IMR-90 (cell line): ENCODE measurements at regions not wholly inside any gene's neighbourhood (a gene's known extent, or its start where the extent isn't known, plus 50 kb on each side); places are given as distances from the start of the nearest gene placed in this dataset.
A peak's percentile ranks its signal among the peaks of the same experiment; 100 is the strongest.

Experiments used
- ATAC-seq: fragments of 200-7000 bp; cut with Tn5 transposase; 2 replicates; pipeline ENCODE4 v1.9.1; 2020; ENCODE audit warnings: low read depth, mild to moderate bottlenecking, moderate library complexity
- BruUV-seq: library from RNA; stranded (reverse); fragments of 400-500 nt; replicated peaks from 2 replicates; lab custom pipeline; 2021; lab: Mats Ljungman, UMichigan
- CTCF ChIA-PET: fragments of 300-600 bp; formaldehyde crosslinking; extraction: SDS; loops from one replicate; lab custom pipeline; 2021; ENCODE audit warnings: antibody characterized with exemption; lab: Yijun Ruan, JAX
- POLR2A ChIA-PET: fragments of 300-600 bp; sonication (Branson Sonifier 250); formaldehyde crosslinking; loops from one replicate; lab custom pipeline; 2022; ENCODE audit warnings: antibody characterized with exemption; ENCODE audit not compliant: unreplicated experiment; lab: Charles Lee
- DNase-seq: peaks from one replicate; pipeline ENCODE4 v3.0.0; 2013
- H2AFZ ChIP-seq: replicated peaks from 2 replicates; pipeline ENCODE3; 2013; ENCODE audit warnings: low read length, mild to moderate bottlenecking; ENCODE audit not compliant: poor library complexity
- H2AK5ac ChIP-seq: 2 replicates; pipeline ENCODE4 v1.6.1; 2013; ENCODE audit warnings: low read depth, low read length, inconsistent platforms
- H2AK9ac ChIP-seq: replicated peaks from 2 replicates; pipeline ENCODE3; 2013; ENCODE audit warnings: mild to moderate bottlenecking, low read depth, low read length, moderate library complexity; ENCODE audit not compliant: poor library complexity
- H2BK120ac ChIP-seq: 2 replicates; pipeline ENCODE4 v1.6.1; 2013; ENCODE audit warnings: low read depth, low read length, inconsistent platforms
- H2BK15ac ChIP-seq: 3 replicates; pipeline ENCODE4 v1.6.1; 2013; ENCODE audit warnings: low read depth, low read length, inconsistent platforms
- H2BK20ac ChIP-seq: 2 replicates; pipeline ENCODE4 v1.6.1; 2013; ENCODE audit warnings: low read depth, mild to moderate bottlenecking, inconsistent platforms, low read length, moderate library complexity
- H2BK5ac ChIP-seq: 2 replicates; pipeline ENCODE4 v1.6.1; 2013; ENCODE audit warnings: mild to moderate bottlenecking, low read depth, low read length, inconsistent platforms; ENCODE audit not compliant: poor library complexity, severe bottlenecking
- H3K14ac ChIP-seq: replicated peaks from 2 replicates; pipeline ENCODE4 v1.6.1; 2013; ENCODE audit warnings: low read depth, low read length, inconsistent platforms
- H3K18ac ChIP-seq: 2 replicates; pipeline ENCODE4 v1.6.1; 2013; ENCODE audit warnings: low read depth, low read length, control low read depth
- H3K23ac ChIP-seq: 2 replicates; pipeline ENCODE4 v1.6.1; 2013; ENCODE audit warnings: low read depth, low read length, inconsistent platforms
- H3K27ac ChIP-seq: 2 replicates; pipeline ENCODE4 v1.5.1; 2013; ENCODE audit warnings: mild to moderate bottlenecking, control low read depth, low read length; ENCODE audit not compliant: insufficient read depth
- H3K27me3 ChIP-seq: 2 replicates; pipeline ENCODE4 v1.6.1; 2013; ENCODE audit warnings: low read length; ENCODE audit not compliant: control insufficient read depth, insufficient read depth
- H3K36me3 ChIP-seq: 2 replicates; pipeline ENCODE4 v1.6.1; 2013; ENCODE audit warnings: low read length, mixed read lengths; ENCODE audit not compliant: control insufficient read depth, insufficient read depth
- H3K4ac ChIP-seq: 2 replicates; pipeline ENCODE4 v1.6.1; 2013; ENCODE audit warnings: low read depth, low read length, inconsistent platforms
- H3K4me1 ChIP-seq: 2 replicates; pipeline ENCODE4 v1.6.1; 2013; ENCODE audit warnings: low read length, mixed read lengths; ENCODE audit not compliant: control insufficient read depth, insufficient read depth
- H3K4me2 ChIP-seq: 2 replicates; pipeline ENCODE4 v1.6.1; 2013; ENCODE audit warnings: low read depth, mild to moderate bottlenecking, control low read depth, low read length, moderate library complexity
- H3K4me3 ChIP-seq: 2 replicates; pipeline ENCODE4 v1.5.1; 2013; ENCODE audit warnings: low read depth, mild to moderate bottlenecking, control low read depth, low read length, moderate library complexity; ENCODE audit not compliant: insufficient read depth
- H3K56ac ChIP-seq: 2 replicates; pipeline ENCODE4 v1.6.1; 2013; ENCODE audit warnings: low read length, inconsistent platforms; ENCODE audit not compliant: insufficient read depth; ENCODE audit errors: extremely low read depth
- H3K79me1 ChIP-seq, 2 experiments: 2 replicates each; pipeline ENCODE4 v1.6.1; 2013; ENCODE audit warnings: low read length in 2 of 2, inconsistent platforms in 1 of 2, low read depth in 1 of 2
- H3K9ac ChIP-seq: 2 replicates; pipeline ENCODE4 v1.6.1; 2013; ENCODE audit warnings: low read depth, low read length, control low read depth
- H3K9me1 ChIP-seq: 2 replicates; pipeline ENCODE4 v1.6.1; 2013; ENCODE audit warnings: low read length, inconsistent platforms; ENCODE audit not compliant: insufficient read depth
- H3K9me3 ChIP-seq: 2 replicates; pipeline ENCODE4 v1.6.1; 2013; ENCODE audit warnings: low read length; ENCODE audit not compliant: control insufficient read depth, insufficient read depth
- H4K20me1 ChIP-seq: 2 replicates; pipeline ENCODE4 v1.6.1; 2013; ENCODE audit warnings: low read length, inconsistent platforms; ENCODE audit not compliant: insufficient read depth
- H4K5ac ChIP-seq: 2 replicates; pipeline ENCODE4 v1.6.1; 2013; ENCODE audit warnings: mild to moderate bottlenecking, low read depth, low read length, control low read depth
- H4K8ac ChIP-seq, 2 experiments: 2 replicates each; pipeline ENCODE4 v1.6.1; 2013; ENCODE audit warnings: low read depth in 2 of 2, low read length in 2 of 2, control low read depth in 1 of 2, inconsistent platforms in 1 of 2
- H4K91ac ChIP-seq: 2 replicates; pipeline ENCODE4 v1.6.1; 2013; ENCODE audit warnings: low read depth, low read length, inconsistent platforms; ENCODE audit not compliant: insufficient read depth
- BHLHE40 ChIP-seq: fragments of 150-350 bp; IDR thresholded peaks from 2 replicates; pipeline ENCODE4 v1.6.1; 2016; ENCODE audit warnings: mild to moderate bottlenecking, low read depth, low read length
- CEBPB ChIP-seq: IDR thresholded peaks from 2 replicates; pipeline ENCODE4 v1.6.1; 2012; ENCODE audit warnings: low read depth, low read length, improper control_type of control experiment
- CHD1 ChIP-seq: IDR thresholded peaks from 2 replicates; pipeline ENCODE4 v1.6.1; 2012; ENCODE audit warnings: low read depth, low read length, improper control_type of control experiment
- FOS ChIP-seq: fragments of 150-350 bp; IDR thresholded peaks from 2 replicates; pipeline ENCODE4 v1.6.1; 2016; ENCODE audit warnings: low read depth, low read length
- MAFK ChIP-seq: IDR thresholded peaks from 2 replicates; pipeline ENCODE4 v1.6.1; 2012; ENCODE audit warnings: low read depth, low read length, improper control_type of control experiment
- MAZ ChIP-seq: IDR thresholded peaks from 2 replicates; pipeline ENCODE4 v1.6.1; 2012; ENCODE audit warnings: low read depth, mild to moderate bottlenecking, low read length, improper control_type of control experiment, moderate library complexity, borderline replicate concordance
- NFE2L2 ChIP-seq: fragments of 150-350 bp; IDR thresholded peaks from 2 replicates; pipeline ENCODE4 v1.6.1; 2016; ENCODE audit warnings: low read depth, mild to moderate bottlenecking, low read length
- POLR2A ChIP-seq: IDR thresholded peaks from 2 replicates; pipeline ENCODE4 v1.6.1; 2012; ENCODE audit warnings: mild to moderate bottlenecking, low read depth, low read length
- RCOR1 ChIP-seq: IDR thresholded peaks from 2 replicates; pipeline ENCODE4 v1.6.1; 2012; ENCODE audit warnings: mild to moderate bottlenecking, low read length, improper control_type of control experiment; ENCODE audit not compliant: insufficient replicate concordance
- SMC3 ChIP-seq: fragments of 150-350 bp; IDR thresholded peaks from 2 replicates; pipeline ENCODE4 v1.6.1; 2016; ENCODE audit warnings: low read depth, mild to moderate bottlenecking, antibody characterized with exemption, low read length, moderate library complexity
- WGBS, 2 experiments: methylation state at CpG; one replicate each; pipeline versions ENCODE4 v1.1.5 to v1.1.7; 2013; ENCODE audit warnings: missing lambda C conversion rate in 2 of 2; ENCODE audit not compliant: insufficient read length in 1 of 2; ENCODE audit errors: extremely low coverage in 2 of 2; 5-methylcytosine and 5-hydroxymethylcytosine counted together
- dilution Hi-C: fragments of 300-500 bp; cut with HindIII; formaldehyde crosslinking; loops from one replicate; pipeline ENCODE4 v1.14.3; 2018; ENCODE audit warnings: low sequenced_read_pairs; ENCODE audit not compliant: unreplicated experiment
- in situ Hi-C: fragments of 300-500 bp; cut with MboI; formaldehyde crosslinking; loops from 3 replicates; pipeline ENCODE4 v1.14.3; 2019; ENCODE audit warnings: low sequenced_read_pairs, inconsistent platforms, mixed read lengths
- intact Hi-C: fragments of 100-400 bp; cut with micrococcal nuclease; formaldehyde crosslinking; loops from 2 replicates; pipeline ENCODE4 v1.10.0; 2022
- TF ChIP-seq, protein P1 (sequence below): fragments of 150-350 bp; IDR thresholded peaks from 2 replicates; pipeline ENCODE4 v1.6.1; 2016; ENCODE audit warnings: low read depth, mild to moderate bottlenecking, low read length, moderate library complexity, borderline replicate concordance
- TF ChIP-seq, protein P2 (sequence below): conservative IDR thresholded peaks from 2 replicates; pipeline ENCODE4 v1.5.1; 2012; ENCODE audit warnings: mild to moderate bottlenecking, low read depth, low read length, improper control_type of control experiment

DNA sequence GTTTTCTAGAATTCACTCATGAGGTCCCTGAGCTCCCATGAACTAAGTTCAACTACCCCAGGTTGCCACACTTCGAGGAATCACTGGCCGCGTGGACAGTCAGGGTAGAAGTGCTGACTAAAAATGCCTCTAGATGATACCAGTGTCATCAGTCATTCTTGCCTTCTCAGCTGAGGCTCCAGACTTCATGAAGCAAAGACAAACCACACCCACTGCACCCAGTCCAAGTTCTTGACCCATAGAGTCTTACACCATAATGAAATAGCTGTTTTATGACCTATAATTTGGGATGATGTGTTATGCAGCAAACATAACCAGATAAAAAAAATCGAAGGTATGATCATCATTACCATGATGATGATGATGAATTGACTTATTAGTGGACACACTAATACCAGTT, 632.9 kb upstream of the TLE4 start:
- dilution Hi-C loops = no loop called here
- CTCF ChIA-PET = interaction anchor here (1.2 kb wide), 1 partner anchor 19 kb away, joined by 3 read pairs; no protein-coding TSS in a partner anchor
- no peak for DNase-seq

More for the DNA sequence above, 632.9 kb upstream of the TLE4 start:
- intact Hi-C loops = no loop called here
- no peak overlapping the region for H2AK9ac ChIP-seq
- no peaks in the 10 kb centered on the region for H4K20me1 ChIP-seq
- H3K56ac ChIP-seq = no peak overlapping the region
- H3K14ac ChIP-seq = no peak overlapping the region
- no peak overlapping the region for H4K8ac ChIP-seq
- no peak overlapping the region for H3K4me3 ChIP-seq
- WGBS, 2 experiments = no CpG with 5 or more reads among the region's 4 CpGs
- no peak overlapping the region for H3K18ac ChIP-seq
- POLR2A ChIA-PET = no interaction called here
- no peaks in the 10 kb centered on the region for H3K27me3 ChIP-seq
- TF ChIP-seq, protein P1, sequence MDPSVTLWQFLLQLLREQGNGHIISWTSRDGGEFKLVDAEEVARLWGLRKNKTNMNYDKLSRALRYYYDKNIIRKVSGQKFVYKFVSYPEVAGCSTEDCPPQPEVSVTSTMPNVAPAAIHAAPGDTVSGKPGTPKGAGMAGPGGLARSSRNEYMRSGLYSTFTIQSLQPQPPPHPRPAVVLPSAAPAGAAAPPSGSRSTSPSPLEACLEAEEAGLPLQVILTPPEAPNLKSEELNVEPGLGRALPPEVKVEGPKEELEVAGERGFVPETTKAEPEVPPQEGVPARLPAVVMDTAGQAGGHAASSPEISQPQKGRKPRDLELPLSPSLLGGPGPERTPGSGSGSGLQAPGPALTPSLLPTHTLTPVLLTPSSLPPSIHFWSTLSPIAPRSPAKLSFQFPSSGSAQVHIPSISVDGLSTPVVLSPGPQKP = no peak
- no peak for TF ChIP-seq FOS
- TF ChIP-seq NFE2L2 = no peak
- no peak for TF ChIP-seq POLR2A
- no peak for TF ChIP-seq SMC3
- no peak for TF ChIP-seq CEBPB
- TF ChIP-seq CHD1 = no peak
- TF ChIP-seq, protein P2, sequence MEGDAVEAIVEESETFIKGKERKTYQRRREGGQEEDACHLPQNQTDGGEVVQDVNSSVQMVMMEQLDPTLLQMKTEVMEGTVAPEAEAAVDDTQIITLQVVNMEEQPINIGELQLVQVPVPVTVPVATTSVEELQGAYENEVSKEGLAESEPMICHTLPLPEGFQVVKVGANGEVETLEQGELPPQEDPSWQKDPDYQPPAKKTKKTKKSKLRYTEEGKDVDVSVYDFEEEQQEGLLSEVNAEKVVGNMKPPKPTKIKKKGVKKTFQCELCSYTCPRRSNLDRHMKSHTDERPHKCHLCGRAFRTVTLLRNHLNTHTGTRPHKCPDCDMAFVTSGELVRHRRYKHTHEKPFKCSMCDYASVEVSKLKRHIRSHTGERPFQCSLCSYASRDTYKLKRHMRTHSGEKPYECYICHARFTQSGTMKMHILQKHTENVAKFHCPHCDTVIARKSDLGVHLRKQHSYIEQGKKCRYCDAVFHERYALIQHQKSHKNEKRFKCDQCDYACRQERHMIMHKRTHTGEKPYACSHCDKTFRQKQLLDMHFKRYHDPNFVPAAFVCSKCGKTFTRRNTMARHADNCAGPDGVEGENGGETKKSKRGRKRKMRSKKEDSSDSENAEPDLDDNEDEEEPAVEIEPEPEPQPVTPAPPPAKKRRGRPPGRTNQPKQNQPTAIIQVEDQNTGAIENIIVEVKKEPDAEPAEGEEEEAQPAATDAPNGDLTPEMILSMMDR = no peak
- no peak for TF ChIP-seq MAFK
- no peak for TF ChIP-seq BHLHE40
- TF ChIP-seq RCOR1 = no peak
- no peak for TF ChIP-seq MAZ
- H3K9ac ChIP-seq = no peak overlapping the region
- H3K27ac ChIP-seq = no peak overlapping the region
- no peaks in the 10 kb centered on the region for H3K36me3 ChIP-seq
- no peak overlapping the region for H3K4ac ChIP-seq
- H3K79me1 ChIP-seq = no peaks in the 10 kb centered on the region
- no peak overlapping the region for H2AK5ac ChIP-seq
- no peak for ATAC-seq
- in situ Hi-C loops = no loop called here
- no peak overlapping the region for H2AFZ ChIP-seq
- H3K4me2 ChIP-seq = no peak overlapping the region
- peak overlapping the region; percentile 29 for H2BK20ac ChIP-seq
- no peaks in the 10 kb centered on the region for H3K9me3 ChIP-seq
- no TSS peak for BruUV-seq
- H3K4me1 ChIP-seq = peaks cover 2% of the 10 kb centered on the region; the same call in 1 of the 2 replicates
- H4K5ac ChIP-seq = no peak overlapping the region
- no peaks in the 10 kb centered on the region for H3K9me1 ChIP-seq
- no peak overlapping the region for H2BK120ac ChIP-seq
- no peak overlapping the region for H2BK5ac ChIP-seq
- H4K91ac ChIP-seq = no peak overlapping the region
- H2BK15ac ChIP-seq = no peak overlapping the region
- no peak overlapping the region for H3K23ac ChIP-seq
